GM18907 (cell line): ENCODE measurements at regions not wholly inside any gene's neighbourhood (a gene's known extent, or its start where the extent isn't known, plus 50 kb on each side); places are given as distances from the start of the nearest gene placed in this dataset.

Experiments used
- ATAC-seq: cut with Tn5 transposase; IDR thresholded peaks from one replicate; pipeline ENCODE4 v1.9.1; 2021; ENCODE audit warnings: mild to moderate bottlenecking, moderate library complexity; ENCODE audit not compliant: unreplicated experiment

- ATAC-seq = no peak
Measured at GRCh38 chr11:36868380-36868779, 270.3 kb upstream of the RAG2 start.

- ATAC-seq = no peak
Measured at GRCh38 chr11:36865846-36866245, 267.8 kb upstream of the RAG2 start.

- no peak for ATAC-seq
Measured at GRCh38 chr11:36854875-36855274, 256.8 kb upstream of the RAG2 start.

GRCh38 chr11:36848660-36849059, 250.6 kb upstream of the RAG2 start:
- no peak for ATAC-seq

- ATAC-seq = no peak
Measured at GRCh38 chr11:36840378-36840777, 242.3 kb upstream of the RAG2 start.

GRCh38 chr11:36837831-36838437, 239.9 kb upstream of the RAG2 start:
- ATAC-seq = no peak

GRCh38 chr11:36825251-36825650, 227.2 kb upstream of the RAG2 start:
- ATAC-seq = no peak

GRCh38 chr11:36824349-36824748, 226.3 kb upstream of the RAG2 start:
- ATAC-seq = no peak

GRCh38 chr11:36822829-36823228, 224.8 kb upstream of the RAG2 start:
- ATAC-seq = no peak

- no peak for ATAC-seq
Measured at GRCh38 chr11:36818410-36818809, 220.4 kb upstream of the RAG2 start.

GRCh38 chr11:36817336-36817965, 219.4 kb upstream of the RAG2 start:
- ATAC-seq = no peak

GRCh38 chr11:36809303-36809702, 211.3 kb upstream of the RAG2 start:
- ATAC-seq = no peak

GRCh38 chr11:36807871-36808270, 209.8 kb upstream of the RAG2 start:
- no peak for ATAC-seq

GRCh38 chr11:36803084-36803483, 205.0 kb upstream of the RAG2 start:
- ATAC-seq = no peak

- ATAC-seq = no peak
Measured at GRCh38 chr11:36792996-36793914, 195.2 kb upstream of the RAG2 start.

GRCh38 chr11:36791957-36792356, 193.9 kb upstream of the RAG2 start:
- no peak for ATAC-seq

- ATAC-seq = no peak
Measured at GRCh38 chr11:36790526-36790925, 192.5 kb upstream of the RAG2 start.

- no peak for ATAC-seq
Measured at GRCh38 chr11:36783808-36784207, 185.8 kb upstream of the RAG2 start.

- ATAC-seq = no peak
Measured at GRCh38 chr11:36779791-36780190, 181.8 kb upstream of the RAG2 start.

GRCh38 chr11:36777311-36777710, 179.3 kb upstream of the RAG2 start:
- no peak for ATAC-seq

GRCh38 chr11:36775756-36776155, 177.7 kb upstream of the RAG2 start:
- no peak for ATAC-seq

- ATAC-seq = no peak
Measured at GRCh38 chr11:36775130-36775529, 177.1 kb upstream of the RAG2 start.
